ENCODE measurements at regions not wholly inside any gene's neighbourhood (a gene's known extent, or its start where the extent isn't known, plus 50 kb on each side); places are given as distances from the start of the nearest gene placed in this dataset.

DNA sequence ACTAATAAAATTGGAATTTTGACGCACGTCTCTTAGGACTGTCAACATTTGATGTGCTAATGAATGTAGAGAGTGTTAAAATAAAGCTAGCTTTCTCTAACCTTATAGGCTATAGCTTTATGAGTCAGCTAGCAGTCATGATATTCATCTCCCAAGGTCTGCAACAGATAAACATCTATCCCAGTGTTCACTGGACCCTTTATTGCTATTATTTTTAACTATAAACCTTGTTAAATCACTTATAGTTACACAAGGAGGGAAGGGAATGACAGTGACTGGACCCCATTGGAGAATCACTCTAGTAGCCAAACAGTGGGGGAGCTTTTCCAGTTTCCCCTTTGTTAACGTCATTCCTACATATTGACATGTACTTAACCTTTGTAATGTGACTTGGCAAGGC, 67.9 kb upstream of the SHISA3 start:
- Histone ChIP-seq H3K9me1 (replicated peaks; ENCODE audit: control insufficient read depth, extremely low read depth, insufficient read depth, low read length) (no peaks in the 10 kb centered on the region), H3K9me3 (replicated peaks; ENCODE audit: control insufficient read depth, insufficient read depth, low read length) (no peaks in the 10 kb centered on the region), H3K9ac (replicated peaks; ENCODE audit: extremely low read depth, insufficient read depth, low read length) (no peak overlapping the region), H3K27ac (ENCODE audit: insufficient read depth, low read depth, low read length) (no peak overlapping the region), H3K27me3 (ENCODE audit: control insufficient read depth in 2 of 2, insufficient read depth in 2 of 2, low read length in 2 of 2) (no peaks in the 10 kb centered on the region), H3K4me3 (replicated peaks in 1 of 3; ENCODE audit: insufficient read depth in 1 of 3, low read depth in 1 of 3, low read length in 3 of 3) (no peak overlapping the region), H3K4me2 (ENCODE audit: insufficient read depth, low read length) (no peak overlapping the region), H3K36me3 (ENCODE audit: control insufficient read depth in 2 of 2, extremely low read depth in 1 of 2, insufficient read depth in 2 of 2, low read length in 2 of 2) (no peaks in the 10 kb centered on the region), H3K4me1 (ENCODE audit: control insufficient read depth, extremely low read depth, insufficient read depth, low read length) (peaks cover 15% of the 10 kb centered on the region), H3K79me2 (ENCODE audit: control insufficient read depth, insufficient read depth, low read length) (no peaks in the 10 kb centered on the region), H4K20me1 (replicated peaks; ENCODE audit: control insufficient read depth, extremely low read depth, insufficient read depth, low read length) (no peaks in the 10 kb centered on the region), H2AFZ (ENCODE audit: low read depth, low read length) (no peak overlapping the region)
- dilution Hi-C loops (cut with MboI; ENCODE audit: extremely low pct_ligation_motif_present, low sequenced_read_pairs): no loop called here
- DNase-seq (ENCODE audit: low read depth, low spot score) (peak; percentile 11), FAIRE-seq (no peak)
- ChIA-PET CTCF (interaction anchor here (0.7 to 2.8 kb wide), 5 partner anchors 11 to 190 kb away, joined by 4 to 19 read pairs (median 4); no protein-coding TSS in a partner anchor), POLR2A (interaction anchor here (1.0 to 1.4 kb wide), 2 partner anchors 11 to 12 kb away, joined by 3 to 7 read pairs; no protein-coding TSS in a partner anchor)
- BruUV-seq (replicated peaks): no TSS peak
- intact Hi-C loops (cut with micrococcal nuclease): no loop called here
- no peak for TF ChIP-seq JUN (IDR thresholded peaks at IDR 0.05; ENCODE audit: borderline replicate concordance, insufficient read depth, insufficient read length, low read depth)
- TF ChIP-seq FOS (IDR thresholded peaks at IDR 0.05; ENCODE audit: borderline replicate concordance, insufficient read depth, low read length): peak; percentile 23
- TF ChIP-seq POLR2A (IDR thresholded peaks at IDR 0.05; ENCODE audit: low read depth, low read length): no peak
- TF ChIP-seq GATA2 (IDR thresholded peaks at IDR 0.05; ENCODE audit: insufficient read depth, insufficient read length, low read depth, low read length): peak; percentile 63
- TF ChIP-seq POLR2AphosphoS5 (IDR thresholded peaks at IDR 0.05; ENCODE audit: insufficient read depth, low read depth, low read length): no peak

DNA sequence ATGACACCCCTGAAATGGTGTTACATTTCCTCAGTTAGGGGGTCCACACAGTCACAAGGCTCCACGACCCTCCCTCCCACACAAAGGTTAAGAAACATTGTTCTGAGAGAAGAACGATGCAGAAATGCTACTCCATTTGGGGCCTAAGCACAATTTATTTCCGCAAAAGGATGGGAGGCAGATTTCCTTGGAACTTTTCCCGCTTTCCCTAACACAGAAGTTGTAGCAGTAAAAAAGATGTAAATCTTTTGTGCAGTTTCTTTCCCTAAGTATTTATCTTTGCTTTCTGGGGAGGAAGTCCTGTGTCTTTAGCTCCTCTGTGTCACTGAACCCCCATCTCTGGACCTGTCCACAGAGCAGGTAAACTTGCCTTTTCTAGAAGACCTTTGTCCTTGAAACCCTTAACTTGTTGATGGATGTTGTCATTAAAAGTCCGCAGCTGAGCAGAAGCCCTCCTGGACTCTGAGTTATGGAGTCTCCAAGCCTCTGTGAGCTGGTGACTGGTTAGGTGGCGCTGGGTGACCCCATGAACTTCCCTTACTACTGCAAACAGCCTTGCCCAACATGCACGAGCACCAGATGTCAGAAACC, 67.2 kb upstream of the SHISA3 start:
- Histone ChIP-seq H3K9me3 (replicated peaks; ENCODE audit: control insufficient read depth, insufficient read depth, low read length) (no peaks in the 10 kb centered on the region), H3K4me1 (ENCODE audit: control insufficient read depth, extremely low read depth, insufficient read depth, low read length) (peaks cover 15% of the 10 kb centered on the region), H3K27me3 (ENCODE audit: control insufficient read depth in 2 of 2, insufficient read depth in 2 of 2, low read length in 2 of 2) (no peaks in the 10 kb centered on the region), H3K4me3 (replicated peaks in 1 of 3; ENCODE audit: insufficient read depth in 1 of 3, low read depth in 1 of 3, low read length in 3 of 3) (no peak overlapping the region), H2AFZ (ENCODE audit: low read depth, low read length) (no peak overlapping the region), H3K79me2 (ENCODE audit: control insufficient read depth, insufficient read depth, low read length) (no peaks in the 10 kb centered on the region), H3K9ac (replicated peaks; ENCODE audit: extremely low read depth, insufficient read depth, low read length) (no peak overlapping the region), H3K4me2 (ENCODE audit: insufficient read depth, low read length) (no peak overlapping the region), H3K27ac (ENCODE audit: insufficient read depth, low read depth, low read length) (no peak overlapping the region), H4K20me1 (replicated peaks; ENCODE audit: control insufficient read depth, extremely low read depth, insufficient read depth, low read length) (no peaks in the 10 kb centered on the region), H3K9me1 (replicated peaks; ENCODE audit: control insufficient read depth, extremely low read depth, insufficient read depth, low read length) (no peaks in the 10 kb centered on the region), H3K36me3 (ENCODE audit: control insufficient read depth in 2 of 2, extremely low read depth in 1 of 2, insufficient read depth in 2 of 2, low read length in 2 of 2) (no peaks in the 10 kb centered on the region)
- DNase-seq (ENCODE audit: low read depth, low spot score) (no peak), FAIRE-seq (no peak)
- ChIA-PET POLR2A (interaction anchor here (1.4 kb wide), 1 partner anchor 10 kb away, joined by 3 read pairs; no protein-coding TSS in a partner anchor), CTCF (interaction anchor here (0.7 to 2.8 kb wide), 6 partner anchors 10 to 47 kb away, joined by 3 to 19 read pairs (median 4); no protein-coding TSS in a partner anchor)
- TF ChIP-seq POLR2A (IDR thresholded peaks at IDR 0.05; ENCODE audit: low read depth, low read length) (no peak), POLR2AphosphoS5 (IDR thresholded peaks at IDR 0.05; ENCODE audit: insufficient read depth, low read depth, low read length) (no peak), EZH2 (IDR thresholded peaks at IDR 0.05; ENCODE audit: borderline replicate concordance, low read depth, low read length, severe bottlenecking) (no peak), MYC (IDR thresholded peaks at IDR 0.05; ENCODE audit: low read depth, low read length) (no peak), FOS (IDR thresholded peaks at IDR 0.05; ENCODE audit: borderline replicate concordance, insufficient read depth, low read length) (no peak), GATA2 (IDR thresholded peaks at IDR 0.05; ENCODE audit: insufficient read depth, insufficient read length, low read depth, low read length) (no peak), JUN (IDR thresholded peaks at IDR 0.05; ENCODE audit: borderline replicate concordance, insufficient read depth, insufficient read length, low read depth) (no peak)
- TF ChIP-seq, protein P1, sequence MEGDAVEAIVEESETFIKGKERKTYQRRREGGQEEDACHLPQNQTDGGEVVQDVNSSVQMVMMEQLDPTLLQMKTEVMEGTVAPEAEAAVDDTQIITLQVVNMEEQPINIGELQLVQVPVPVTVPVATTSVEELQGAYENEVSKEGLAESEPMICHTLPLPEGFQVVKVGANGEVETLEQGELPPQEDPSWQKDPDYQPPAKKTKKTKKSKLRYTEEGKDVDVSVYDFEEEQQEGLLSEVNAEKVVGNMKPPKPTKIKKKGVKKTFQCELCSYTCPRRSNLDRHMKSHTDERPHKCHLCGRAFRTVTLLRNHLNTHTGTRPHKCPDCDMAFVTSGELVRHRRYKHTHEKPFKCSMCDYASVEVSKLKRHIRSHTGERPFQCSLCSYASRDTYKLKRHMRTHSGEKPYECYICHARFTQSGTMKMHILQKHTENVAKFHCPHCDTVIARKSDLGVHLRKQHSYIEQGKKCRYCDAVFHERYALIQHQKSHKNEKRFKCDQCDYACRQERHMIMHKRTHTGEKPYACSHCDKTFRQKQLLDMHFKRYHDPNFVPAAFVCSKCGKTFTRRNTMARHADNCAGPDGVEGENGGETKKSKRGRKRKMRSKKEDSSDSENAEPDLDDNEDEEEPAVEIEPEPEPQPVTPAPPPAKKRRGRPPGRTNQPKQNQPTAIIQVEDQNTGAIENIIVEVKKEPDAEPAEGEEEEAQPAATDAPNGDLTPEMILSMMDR (IDR thresholded peaks at IDR 0.05; ENCODE audit: extremely low read depth in 1 of 2, insufficient read depth in 1 of 2, low read depth in 1 of 2, low read length in 2 of 2): no peak
- TF ChIP-seq, protein P2, sequence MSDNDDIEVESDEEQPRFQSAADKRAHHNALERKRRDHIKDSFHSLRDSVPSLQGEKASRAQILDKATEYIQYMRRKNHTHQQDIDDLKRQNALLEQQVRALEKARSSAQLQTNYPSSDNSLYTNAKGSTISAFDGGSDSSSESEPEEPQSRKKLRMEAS (IDR thresholded peaks at IDR 0.05; ENCODE audit: insufficient read depth, insufficient read length): no peak
- BruUV-seq (replicated peaks): no TSS peak
- dilution Hi-C loops (cut with MboI; ENCODE audit: extremely low pct_ligation_motif_present, low sequenced_read_pairs): no loop called here
- intact Hi-C loops (cut with micrococcal nuclease): loop anchor here (10.0 kb wide), 1 partner anchor 1835 kb away; no protein-coding TSS in a partner anchor

Measured in endothelial cell of umbilical vein (primary cell).